ENCODE measurements at regions not wholly inside any gene's neighbourhood (a gene's known extent, or its start where the extent isn't known, plus 50 kb on each side); places are given as distances from the start of the nearest gene placed in this dataset.

DNA sequence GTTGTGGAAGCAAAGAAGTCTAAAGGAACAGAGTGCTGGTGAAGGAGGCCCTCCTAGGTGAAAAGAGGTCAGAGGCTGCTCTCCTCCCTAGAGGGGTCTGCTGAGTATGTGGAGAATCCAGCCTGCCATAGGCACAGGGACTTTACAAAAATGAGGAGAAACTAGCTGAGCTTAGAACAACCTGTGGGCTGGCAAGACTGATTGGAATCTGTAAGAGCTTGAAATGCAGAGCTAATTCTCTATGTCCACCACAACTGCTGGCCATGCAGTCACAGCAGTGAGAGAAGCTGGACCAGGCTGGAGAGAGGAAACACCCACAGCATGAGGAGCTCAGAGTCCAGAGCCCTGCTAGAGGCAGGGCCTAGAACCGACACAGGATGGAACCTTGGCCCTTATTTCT, 251.0 kb upstream of the MGAT5 start:
- H3F3A ChIP-seq (ENCODE audit: insufficient read depth, low read length, poor library complexity, severe bottlenecking), result no peaks in the 10 kb centered on the region

DNA sequence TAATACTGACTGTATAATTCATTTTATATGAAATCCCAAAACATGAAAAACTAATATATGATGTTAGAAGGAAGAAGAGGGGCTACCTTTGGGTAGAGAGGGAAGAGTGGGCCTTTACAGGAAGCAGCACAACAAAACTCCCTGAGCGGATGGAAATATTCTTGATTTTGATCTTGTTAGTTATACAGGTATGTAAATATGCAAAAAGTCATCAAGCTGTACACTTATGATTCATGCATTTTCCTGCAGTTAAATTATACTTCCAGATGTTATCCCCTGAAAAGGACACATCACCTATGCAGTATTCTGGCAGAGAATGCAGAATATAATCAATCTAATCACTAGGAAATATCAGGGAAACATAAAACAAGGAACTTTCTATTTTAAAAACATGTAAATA, 249.4 kb upstream of the MGAT5 start:
- H3K27ac ChIP-seq (ENCODE audit: low read length), result no peak overlapping the region
- H3K9me2 ChIP-seq (ENCODE audit: insufficient read depth, low read length), result no peaks in the 10 kb centered on the region
- no peak overlapping the region for H2AFZ ChIP-seq (ENCODE audit: low read depth, low read length)
- H3K4me3 ChIP-seq (ENCODE audit: low read length), result no peak overlapping the region
- no peaks in the 10 kb centered on the region for H3K27me3 ChIP-seq (ENCODE audit: insufficient read depth, low read depth, low read length)
- H3K9me3 ChIP-seq (ENCODE audit: low read length), result no peaks in the 10 kb centered on the region
- no peak overlapping the region for H3K4me2 ChIP-seq (ENCODE audit: low read length)
- no peaks in the 10 kb centered on the region for H3K36me3 ChIP-seq (ENCODE audit: insufficient read depth, low read length)
- H3F3A ChIP-seq (ENCODE audit: insufficient read depth, low read length, poor library complexity, severe bottlenecking), result no peaks in the 10 kb centered on the region
- H3K9ac ChIP-seq (ENCODE audit: low read length), result no peak overlapping the region
- no peaks in the 10 kb centered on the region for H4K20me1 ChIP-seq (ENCODE audit: insufficient read depth)
- H3K79me2 ChIP-seq (replicated peaks; ENCODE audit: insufficient read depth, low read length), result no peaks in the 10 kb centered on the region
- TF ChIP-seq RAD21 (conservative IDR thresholded peaks at IDR 0.05) (no peak), EP300 (conservative IDR thresholded peaks at IDR 0.05; ENCODE audit: poor library complexity, severe bottlenecking) (no peak), SMC3 (conservative IDR thresholded peaks at IDR 0.05; ENCODE audit: poor library complexity) (no peak), EZH2 (IDR thresholded peaks at IDR 0.05; ENCODE audit: borderline replicate concordance, insufficient read depth, low read length, poor library complexity, severe bottlenecking) (no peak), POLR2AphosphoS5 (IDR thresholded peaks at IDR 0.05) (no peak), CTCF (IDR thresholded peaks at IDR 0.05; ENCODE audit: poor library complexity, severe bottlenecking) (no peak), MXI1 (conservative IDR thresholded peaks at IDR 0.05; ENCODE audit: poor library complexity, severe bottlenecking) (no peak), TAF1 (IDR thresholded peaks at IDR 0.05; ENCODE audit: low read depth) (no peak)
- TF ChIP-seq, protein P1, sequence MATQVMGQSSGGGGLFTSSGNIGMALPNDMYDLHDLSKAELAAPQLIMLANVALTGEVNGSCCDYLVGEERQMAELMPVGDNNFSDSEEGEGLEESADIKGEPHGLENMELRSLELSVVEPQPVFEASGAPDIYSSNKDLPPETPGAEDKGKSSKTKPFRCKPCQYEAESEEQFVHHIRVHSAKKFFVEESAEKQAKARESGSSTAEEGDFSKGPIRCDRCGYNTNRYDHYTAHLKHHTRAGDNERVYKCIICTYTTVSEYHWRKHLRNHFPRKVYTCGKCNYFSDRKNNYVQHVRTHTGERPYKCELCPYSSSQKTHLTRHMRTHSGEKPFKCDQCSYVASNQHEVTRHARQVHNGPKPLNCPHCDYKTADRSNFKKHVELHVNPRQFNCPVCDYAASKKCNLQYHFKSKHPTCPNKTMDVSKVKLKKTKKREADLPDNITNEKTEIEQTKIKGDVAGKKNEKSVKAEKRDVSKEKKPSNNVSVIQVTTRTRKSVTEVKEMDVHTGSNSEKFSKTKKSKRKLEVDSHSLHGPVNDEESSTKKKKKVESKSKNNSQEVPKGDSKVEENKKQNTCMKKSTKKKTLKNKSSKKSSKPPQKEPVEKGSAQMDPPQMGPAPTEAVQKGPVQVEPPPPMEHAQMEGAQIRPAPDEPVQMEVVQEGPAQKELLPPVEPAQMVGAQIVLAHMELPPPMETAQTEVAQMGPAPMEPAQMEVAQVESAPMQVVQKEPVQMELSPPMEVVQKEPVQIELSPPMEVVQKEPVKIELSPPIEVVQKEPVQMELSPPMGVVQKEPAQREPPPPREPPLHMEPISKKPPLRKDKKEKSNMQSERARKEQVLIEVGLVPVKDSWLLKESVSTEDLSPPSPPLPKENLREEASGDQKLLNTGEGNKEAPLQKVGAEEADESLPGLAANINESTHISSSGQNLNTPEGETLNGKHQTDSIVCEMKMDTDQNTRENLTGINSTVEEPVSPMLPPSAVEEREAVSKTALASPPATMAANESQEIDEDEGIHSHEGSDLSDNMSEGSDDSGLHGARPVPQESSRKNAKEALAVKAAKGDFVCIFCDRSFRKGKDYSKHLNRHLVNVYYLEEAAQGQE (IDR thresholded peaks at IDR 0.05; ENCODE audit: borderline replicate concordance), result no peak

More for the DNA sequence above, 251.0 kb upstream of the MGAT5 start:
- Histone ChIP-seq H3K4me2 (ENCODE audit: low read length) (no peak overlapping the region), H2AFZ (ENCODE audit: low read depth, low read length) (no peak overlapping the region), H3K27me3 (ENCODE audit: insufficient read depth, low read depth, low read length) (no peaks in the 10 kb centered on the region), H3K27ac (ENCODE audit: low read length) (no peak overlapping the region), H3K9ac (ENCODE audit: low read length) (no peak overlapping the region), H3K79me2 (replicated peaks; ENCODE audit: insufficient read depth, low read length) (no peaks in the 10 kb centered on the region), H3K4me3 (ENCODE audit: low read length) (no peak overlapping the region), H3K9me2 (ENCODE audit: insufficient read depth, low read length) (no peaks in the 10 kb centered on the region), H4K20me1 (ENCODE audit: insufficient read depth) (no peaks in the 10 kb centered on the region), H3K36me3 (ENCODE audit: insufficient read depth, low read length) (no peaks in the 10 kb centered on the region), H3K9me3 (ENCODE audit: low read length) (no peaks in the 10 kb centered on the region)
- TF ChIP-seq POLR2AphosphoS5 (IDR thresholded peaks at IDR 0.05), result no peak
- TF ChIP-seq, protein P1 (IDR thresholded peaks at IDR 0.05; ENCODE audit: borderline replicate concordance), result no peak
- TF ChIP-seq SMC3 (conservative IDR thresholded peaks at IDR 0.05; ENCODE audit: poor library complexity), result no peak
- no peak for TF ChIP-seq TAF1 (IDR thresholded peaks at IDR 0.05; ENCODE audit: low read depth)
- no peak for TF ChIP-seq CTCF (IDR thresholded peaks at IDR 0.05; ENCODE audit: poor library complexity, severe bottlenecking)
- TF ChIP-seq EP300 (conservative IDR thresholded peaks at IDR 0.05; ENCODE audit: poor library complexity, severe bottlenecking), result no peak
- no peak for TF ChIP-seq EZH2 (IDR thresholded peaks at IDR 0.05; ENCODE audit: borderline replicate concordance, insufficient read depth, low read length, poor library complexity, severe bottlenecking)
- no peak for TF ChIP-seq MXI1 (conservative IDR thresholded peaks at IDR 0.05; ENCODE audit: poor library complexity, severe bottlenecking)
- no peak for TF ChIP-seq RAD21 (conservative IDR thresholded peaks at IDR 0.05)
